Smooth muscle cell (in vitro differentiated cells): ENCODE measurements at regions not wholly inside any gene's neighbourhood (a gene's known extent, or its start where the extent isn't known, plus 50 kb on each side); places are given as distances from the start of the nearest gene placed in this dataset.

Experiments
- DNase-seq: peaks from one replicate; lab custom pipeline; 2025; ENCODE audit not compliant: unreplicated experiment; lab: John Stamatoyannopoulos, UW
- H2AFZ ChIP-seq: fragments of 200-600 bp; sonication (generic); 2 replicates; pipeline ENCODE4 v1.6.0; 2016; ENCODE audit warnings: antibody characterized with exemption, low read depth, mild to moderate bottlenecking
- H3F3A ChIP-seq: fragments of 200-600 bp; sonication (generic); 2 replicates; pipeline ENCODE4 v1.6.0; 2017; ENCODE audit warnings: antibody characterized with exemption, low read depth
- H3K27ac ChIP-seq: fragments of 200-600 bp; sonication (generic); 2 replicates; pipeline ENCODE4 v1.5.1; 2016; ENCODE audit warnings: low read depth, mild to moderate bottlenecking
- H3K27me3 ChIP-seq: fragments of 200-600 bp; sonication (generic); 2 replicates; pipeline ENCODE4 v1.6.1; 2016; ENCODE audit warnings: low read depth, mild to moderate bottlenecking
- H3K36me3 ChIP-seq: fragments of 200-600 bp; sonication (generic); 2 replicates; pipeline ENCODE4 v1.5.1; 2016; ENCODE audit warnings: low read depth
- H3K4me1 ChIP-seq: fragments of 200-600 bp; sonication (generic); 2 replicates; pipeline ENCODE4 v1.5.1; 2016; ENCODE audit warnings: low read depth
- H3K4me2 ChIP-seq: fragments of 200-600 bp; sonication (generic); 2 replicates; pipeline ENCODE4 v1.6.0; 2016; ENCODE audit warnings: mild to moderate bottlenecking
- H3K4me3 ChIP-seq: fragments of 200-600 bp; sonication (generic); 2 replicates; pipeline ENCODE4 v1.5.1; 2016; ENCODE audit warnings: mild to moderate bottlenecking
- H3K79me2 ChIP-seq: fragments of 200-600 bp; sonication (generic); 2 replicates; pipeline ENCODE4 v1.6.0; 2016; ENCODE audit warnings: low read depth, mild to moderate bottlenecking
- H3K9ac ChIP-seq: fragments of 200-600 bp; sonication (generic); 2 replicates; pipeline ENCODE4 v1.6.0; 2016; ENCODE audit warnings: low read depth
- H3K9me3 ChIP-seq: fragments of 200-600 bp; sonication (generic); replicated peaks from 2 replicates; pipeline ENCODE4 v1.5.1; 2016; ENCODE audit warnings: low read depth
- H4K20me1 ChIP-seq: fragments of 200-600 bp; sonication (generic); 2 replicates; pipeline ENCODE4 v1.6.0; 2016; ENCODE audit warnings: low read depth
- CTCF ChIP-seq: fragments of 200-600 bp; sonication (generic); IDR thresholded peaks from 2 replicates; pipeline ENCODE4 v1.5.1; 2017; ENCODE audit warnings: borderline replicate concordance, mild to moderate bottlenecking, antibody characterized with exemption; ENCODE audit not compliant: insufficient read depth, poor library complexity, severe bottlenecking
- WGBS: methylation state at CpG from one replicate; pipeline ENCODE4 v1.1.7; 2016; ENCODE audit warnings: low lambda C conversion rate; 5-methylcytosine and 5-hydroxymethylcytosine counted together

GRCh38 chr11:116104498-116105174 is 600.4 kb upstream of the CADM1 start:
- Histone ChIP-seq H3K4me1 (no peaks in the 10 kb centered on the region), H3K27ac (no peak overlapping the region), H3K4me3 (no peak overlapping the region), H4K20me1 (no peaks in the 10 kb centered on the region), H3K36me3 (no peaks in the 10 kb centered on the region), H3K79me2 (no peaks in the 10 kb centered on the region), H3F3A (no peaks in the 10 kb centered on the region), H3K27me3 (no peaks in the 10 kb centered on the region), H2AFZ (no peak overlapping the region), H3K9ac (no peak overlapping the region), H3K9me3 (no peaks in the 10 kb centered on the region), H3K4me2 (no peak overlapping the region)
- no peak for DNase-seq
- no peak for TF ChIP-seq CTCF
- 92% methylated on average over 4 of the region's 4 CpGs for WGBS

- H4K20me1 ChIP-seq, result no peaks in the 10 kb centered on the region
- no peak overlapping the region for H3K27ac ChIP-seq
- H3K36me3 ChIP-seq, result no peaks in the 10 kb centered on the region
- no peak for TF ChIP-seq CTCF
- H2AFZ ChIP-seq, result no peak overlapping the region
- no peaks in the 10 kb centered on the region for H3F3A ChIP-seq
- no peak overlapping the region for H3K4me3 ChIP-seq
- WGBS, result 88% methylated on average over 3 of the region's 3 CpGs
- H3K4me2 ChIP-seq, result no peak overlapping the region
- no peaks in the 10 kb centered on the region for H3K9me3 ChIP-seq
- no peak overlapping the region for H3K9ac ChIP-seq
- no peak for DNase-seq
- no peaks in the 10 kb centered on the region for H3K79me2 ChIP-seq
- no peaks in the 10 kb centered on the region for H3K4me1 ChIP-seq
- H3K27me3 ChIP-seq, result no peaks in the 10 kb centered on the region
Observed at GRCh38 chr11:116101902-116102301, 597.7 kb upstream of the CADM1 start.

- no peaks in the 10 kb centered on the region for H3K27me3 ChIP-seq
- TF ChIP-seq CTCF, result no peak
- H2AFZ ChIP-seq, result no peak overlapping the region
- no peak overlapping the region for H3K27ac ChIP-seq
- no peaks in the 10 kb centered on the region for H3K36me3 ChIP-seq
- H3K4me1 ChIP-seq, result no peaks in the 10 kb centered on the region
- H3K9ac ChIP-seq, result no peak overlapping the region
- no peak for DNase-seq
- no peaks in the 10 kb centered on the region for H4K20me1 ChIP-seq
- WGBS, result 94% methylated on average over 2 of the region's 2 CpGs
- H3K4me3 ChIP-seq, result no peak overlapping the region
- H3F3A ChIP-seq, result no peaks in the 10 kb centered on the region
- H3K9me3 ChIP-seq, result no peaks in the 10 kb centered on the region
- H3K79me2 ChIP-seq, result no peaks in the 10 kb centered on the region
- no peak overlapping the region for H3K4me2 ChIP-seq
Observed at GRCh38 chr11:116100016-116100415, 595.8 kb upstream of the CADM1 start.

- H3K9ac ChIP-seq, result no peak overlapping the region
- no peak overlapping the region for H3K4me3 ChIP-seq
- H4K20me1 ChIP-seq, result no peaks in the 10 kb centered on the region
- H2AFZ ChIP-seq, result no peak overlapping the region
- no peaks in the 10 kb centered on the region for H3K79me2 ChIP-seq
- no peak for TF ChIP-seq CTCF
- H3F3A ChIP-seq, result no peaks in the 10 kb centered on the region
- 89% methylated on average over 6 of the region's 6 CpGs for WGBS
- H3K27me3 ChIP-seq, result no peaks in the 10 kb centered on the region
- no peaks in the 10 kb centered on the region for H3K9me3 ChIP-seq
- H3K27ac ChIP-seq, result no peak overlapping the region
- no peaks in the 10 kb centered on the region for H3K4me1 ChIP-seq
- no peak for DNase-seq
- H3K4me2 ChIP-seq, result no peak overlapping the region
- no peaks in the 10 kb centered on the region for H3K36me3 ChIP-seq
Observed at GRCh38 chr11:116099541-116099940, 595.3 kb upstream of the CADM1 start.
